Uterus (tissue), 2 donors: ENCODE measurements at regions not wholly inside any gene's neighbourhood (a gene's known extent, or its start where the extent isn't known, plus 50 kb on each side); places are given as distances from the start of the nearest gene placed in this dataset.

Experiments
- POLR2A ChIP-seq, 2 donors: fragments of 450-650 bp; IDR thresholded peaks; one replicate each; pipeline ENCODE4 v1.6.1; 2016; ENCODE audit warnings: antibody characterized with exemption in 2 of 2, mild to moderate bottlenecking in 1 of 2, moderate library complexity in 1 of 2
- TF ChIP-seq, protein P1 (sequence below), 4 experiments: fragments of 200-600 bp in 2 of 4; fragments of 450-650 bp in 2 of 4; sonication (generic) in 2 of 4; IDR thresholded peaks; one replicate each; pipeline ENCODE4 v1.5.1; 2016 to 2019; ENCODE audit warnings: antibody characterized with exemption in 4 of 4, mild to moderate bottlenecking in 2 of 4, moderate library complexity in 1 of 4

DNA sequence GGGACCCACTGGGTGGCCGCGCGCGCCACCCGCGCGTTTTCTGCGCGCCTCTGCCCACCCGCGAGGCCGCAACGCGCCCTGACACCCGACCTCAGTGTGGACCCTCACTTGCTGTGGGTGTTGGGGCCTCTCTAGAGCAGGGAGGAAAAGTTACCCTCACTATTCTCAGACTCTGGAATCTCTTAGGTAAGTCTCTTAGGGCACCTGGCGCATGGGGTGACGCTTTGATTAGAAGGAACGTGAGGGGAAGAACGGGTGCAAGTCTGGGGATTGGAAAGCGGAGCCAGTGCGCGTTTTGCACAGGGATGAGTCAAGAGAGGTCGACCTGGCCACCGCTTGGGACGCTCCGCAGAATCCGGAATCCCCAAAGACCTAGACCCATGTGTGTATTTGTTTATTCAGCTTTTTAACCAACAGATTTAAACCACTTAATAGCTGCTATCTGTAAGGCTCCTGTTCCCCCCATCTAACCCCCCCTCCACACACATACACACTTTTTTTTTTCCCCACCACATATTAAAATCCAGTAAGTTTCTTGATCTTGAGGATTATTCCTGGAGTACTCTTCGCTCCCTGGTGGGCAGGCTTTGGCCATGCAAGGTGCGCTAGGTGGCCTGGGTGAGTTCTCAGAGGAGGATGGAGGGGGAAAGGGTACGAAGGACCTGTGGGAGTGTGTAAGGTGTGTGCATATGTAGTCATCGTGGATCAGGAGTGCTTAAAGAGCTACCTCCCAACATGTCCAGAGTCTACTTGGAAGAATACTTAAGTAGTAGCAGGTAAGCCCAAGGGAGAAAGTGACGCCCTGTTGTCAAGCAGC is 169.1 kb upstream of the PPP1R3A start:
- TF ChIP-seq, protein P1, sequence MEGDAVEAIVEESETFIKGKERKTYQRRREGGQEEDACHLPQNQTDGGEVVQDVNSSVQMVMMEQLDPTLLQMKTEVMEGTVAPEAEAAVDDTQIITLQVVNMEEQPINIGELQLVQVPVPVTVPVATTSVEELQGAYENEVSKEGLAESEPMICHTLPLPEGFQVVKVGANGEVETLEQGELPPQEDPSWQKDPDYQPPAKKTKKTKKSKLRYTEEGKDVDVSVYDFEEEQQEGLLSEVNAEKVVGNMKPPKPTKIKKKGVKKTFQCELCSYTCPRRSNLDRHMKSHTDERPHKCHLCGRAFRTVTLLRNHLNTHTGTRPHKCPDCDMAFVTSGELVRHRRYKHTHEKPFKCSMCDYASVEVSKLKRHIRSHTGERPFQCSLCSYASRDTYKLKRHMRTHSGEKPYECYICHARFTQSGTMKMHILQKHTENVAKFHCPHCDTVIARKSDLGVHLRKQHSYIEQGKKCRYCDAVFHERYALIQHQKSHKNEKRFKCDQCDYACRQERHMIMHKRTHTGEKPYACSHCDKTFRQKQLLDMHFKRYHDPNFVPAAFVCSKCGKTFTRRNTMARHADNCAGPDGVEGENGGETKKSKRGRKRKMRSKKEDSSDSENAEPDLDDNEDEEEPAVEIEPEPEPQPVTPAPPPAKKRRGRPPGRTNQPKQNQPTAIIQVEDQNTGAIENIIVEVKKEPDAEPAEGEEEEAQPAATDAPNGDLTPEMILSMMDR (IDR thresholded peaks at IDR 0.05), result no peak
- no peak for TF ChIP-seq POLR2A (IDR thresholded peaks at IDR 0.05)
